Cardiac muscle cell (in vitro differentiated cells and primary cell): ENCODE measurements at regions not wholly inside any gene's neighbourhood (a gene's known extent, or its start where the extent isn't known, plus 50 kb on each side); places are given as distances from the start of the nearest gene placed in this dataset.

Experiments used
- DNase-seq, 2 donors: peaks; one replicate each; pipeline versions ENCODE4 v3.0.0 to v3.0.0-alpha.2; 2010 to 2017; ENCODE audit warnings: low read depth in 1 of 2, low spot score in 1 of 2
- H3K27ac ChIP-seq: fragments of 200-600 bp; sonication (generic); 2 replicates; pipeline ENCODE4 v1.5.1; 2016
- H3K27me3 ChIP-seq: fragments of 200-600 bp; sonication (generic); 2 replicates; pipeline ENCODE4 v1.6.0; 2016; ENCODE audit warnings: control low read depth
- H3K36me3 ChIP-seq: fragments of 200-600 bp; sonication (generic); 2 replicates; pipeline ENCODE4 v1.5.1; 2016; ENCODE audit warnings: control low read depth
- H3K4me1 ChIP-seq: fragments of 200-600 bp; sonication (generic); 2 replicates; pipeline ENCODE4 v1.8.1; 2017; ENCODE audit warnings: low read depth, mild to moderate bottlenecking, mixed run types
- H3K4me3 ChIP-seq: fragments of 200-600 bp; sonication (generic); 2 replicates; pipeline ENCODE4 v1.5.1; 2016; ENCODE audit warnings: mild to moderate bottlenecking
- H3K9me3 ChIP-seq: fragments of 200-600 bp; sonication (generic); 2 replicates; pipeline ENCODE4 v1.5.1; 2017; ENCODE audit warnings: low read depth, mild to moderate bottlenecking, control low read depth
- TF ChIP-seq, protein P1 (sequence below): IDR thresholded peaks from 2 replicates; pipeline ENCODE4 v1.5.1; 2012; ENCODE audit warnings: low read depth, mild to moderate bottlenecking, low read length

DNA sequence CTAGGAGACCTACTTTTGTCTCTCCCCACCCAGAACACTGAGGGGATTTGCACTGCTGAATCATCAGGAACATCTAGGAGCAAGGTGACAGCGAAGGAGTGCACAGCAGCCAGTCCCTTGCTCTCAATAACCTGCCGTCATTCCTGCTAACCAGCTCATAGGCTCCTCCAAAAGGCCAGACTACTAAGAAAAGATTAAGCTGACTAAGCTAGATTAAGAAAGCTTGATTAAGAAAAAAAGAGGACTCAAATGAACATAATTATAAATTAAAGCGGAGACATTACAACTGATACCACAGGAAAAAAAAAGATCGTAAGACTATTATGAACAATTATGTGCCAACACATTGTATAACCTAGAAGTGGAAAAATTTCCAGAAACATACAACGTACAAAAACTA is 1254.8 kb upstream of the CHAC2 start:
- no peak for DNase-seq
- Histone ChIP-seq H3K4me3 (no peak overlapping the region), H3K9me3 (no peaks in the 10 kb centered on the region), H3K4me1 (no peaks in the 10 kb centered on the region), H3K36me3 (no peaks in the 10 kb centered on the region), H3K27me3 (no peaks in the 10 kb centered on the region), H3K27ac (no peak overlapping the region)
- TF ChIP-seq, protein P1, sequence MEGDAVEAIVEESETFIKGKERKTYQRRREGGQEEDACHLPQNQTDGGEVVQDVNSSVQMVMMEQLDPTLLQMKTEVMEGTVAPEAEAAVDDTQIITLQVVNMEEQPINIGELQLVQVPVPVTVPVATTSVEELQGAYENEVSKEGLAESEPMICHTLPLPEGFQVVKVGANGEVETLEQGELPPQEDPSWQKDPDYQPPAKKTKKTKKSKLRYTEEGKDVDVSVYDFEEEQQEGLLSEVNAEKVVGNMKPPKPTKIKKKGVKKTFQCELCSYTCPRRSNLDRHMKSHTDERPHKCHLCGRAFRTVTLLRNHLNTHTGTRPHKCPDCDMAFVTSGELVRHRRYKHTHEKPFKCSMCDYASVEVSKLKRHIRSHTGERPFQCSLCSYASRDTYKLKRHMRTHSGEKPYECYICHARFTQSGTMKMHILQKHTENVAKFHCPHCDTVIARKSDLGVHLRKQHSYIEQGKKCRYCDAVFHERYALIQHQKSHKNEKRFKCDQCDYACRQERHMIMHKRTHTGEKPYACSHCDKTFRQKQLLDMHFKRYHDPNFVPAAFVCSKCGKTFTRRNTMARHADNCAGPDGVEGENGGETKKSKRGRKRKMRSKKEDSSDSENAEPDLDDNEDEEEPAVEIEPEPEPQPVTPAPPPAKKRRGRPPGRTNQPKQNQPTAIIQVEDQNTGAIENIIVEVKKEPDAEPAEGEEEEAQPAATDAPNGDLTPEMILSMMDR: no peak

DNA sequence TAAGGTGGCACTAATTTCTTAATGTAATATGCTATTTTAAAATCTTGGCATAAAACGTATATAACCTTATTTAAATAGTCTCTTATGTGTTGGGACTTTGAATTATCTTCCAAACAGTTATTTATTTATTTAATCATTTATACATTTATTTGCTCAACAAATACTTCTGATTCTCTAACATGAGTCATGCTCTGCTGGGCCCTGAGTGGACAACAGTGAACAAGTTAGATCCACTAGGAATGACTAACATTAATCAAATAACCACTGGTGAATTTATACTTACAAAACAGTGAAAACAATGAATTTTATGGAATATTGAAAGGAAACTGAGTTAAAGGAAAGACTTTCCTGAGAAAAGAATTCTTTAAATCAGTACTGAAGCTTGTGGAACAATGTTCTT is 1257.2 kb upstream of the CHAC2 start:
- no peaks in the 10 kb centered on the region for H3K36me3 ChIP-seq
- H3K27me3 ChIP-seq: no peaks in the 10 kb centered on the region
- DNase-seq: no peak
- no peak overlapping the region for H3K4me3 ChIP-seq
- no peaks in the 10 kb centered on the region for H3K9me3 ChIP-seq
- no peak overlapping the region for H3K27ac ChIP-seq
- no peaks in the 10 kb centered on the region for H3K4me1 ChIP-seq
- TF ChIP-seq, protein P1: no peak

DNA sequence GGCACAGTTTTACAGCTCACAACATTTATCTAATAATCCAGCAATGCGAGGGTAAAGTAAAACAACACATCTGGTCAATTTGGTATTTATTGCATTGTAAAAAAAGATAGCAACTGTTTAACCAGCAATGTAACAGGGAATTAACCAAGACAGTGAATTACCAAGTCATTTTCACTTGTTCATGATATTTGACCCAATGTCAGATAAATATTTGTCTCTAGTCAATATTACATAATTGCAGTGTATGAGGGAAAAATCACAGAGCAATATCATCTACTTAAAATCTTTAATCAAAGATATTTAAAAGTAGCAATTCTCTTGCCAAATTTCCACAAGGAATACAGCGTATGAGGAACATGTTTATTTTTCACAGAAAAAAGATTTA is 1265.1 kb upstream of the CHAC2 start:
- Histone ChIP-seq H3K4me3 (no peak overlapping the region), H3K9me3 (no peaks in the 10 kb centered on the region), H3K27me3 (no peaks in the 10 kb centered on the region), H3K4me1 (peaks cover 12% of the 10 kb centered on the region), H3K36me3 (no peaks in the 10 kb centered on the region), H3K27ac (no peak overlapping the region)
- no peak for DNase-seq
- TF ChIP-seq, protein P1: no peak

DNA sequence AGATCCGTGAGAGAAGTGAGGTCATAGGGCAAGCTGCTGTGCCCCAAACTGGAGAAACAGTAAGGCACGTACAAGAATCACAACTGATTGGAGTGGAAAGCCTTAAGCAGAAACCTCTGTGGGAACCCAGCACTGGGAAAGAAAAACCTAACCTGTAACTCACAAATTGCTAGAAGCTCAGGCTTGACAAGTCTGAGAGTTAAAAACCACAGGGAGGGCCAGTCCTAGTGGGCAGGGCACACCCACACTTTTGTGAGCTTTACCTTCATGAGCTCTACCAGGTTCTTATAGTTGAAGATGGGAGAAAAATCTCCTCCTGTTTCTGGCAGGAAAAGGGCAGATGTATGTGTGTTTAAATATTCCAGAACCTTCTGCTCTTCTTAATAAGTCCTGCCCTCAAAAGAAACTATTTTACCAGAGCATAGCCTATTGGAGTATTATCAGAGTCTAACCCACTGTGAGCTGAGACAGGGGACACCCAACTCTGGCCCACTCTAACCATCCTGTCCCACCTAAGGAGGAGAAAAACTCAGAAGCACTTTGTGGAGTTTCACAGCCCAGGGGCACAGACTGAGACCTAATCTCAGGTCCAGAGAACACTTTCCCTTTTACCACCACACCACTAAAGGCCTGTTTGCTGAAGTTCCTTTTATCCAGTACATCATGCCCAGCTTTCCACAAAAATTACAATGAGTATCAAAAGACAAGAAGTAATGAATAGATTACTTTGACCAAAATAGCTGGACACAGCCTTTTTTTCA is 1265.7 kb upstream of the CHAC2 start:
- H3K36me3 ChIP-seq: no peaks in the 10 kb centered on the region
- peaks cover 12% of the 10 kb centered on the region for H3K4me1 ChIP-seq
- H3K9me3 ChIP-seq: no peaks in the 10 kb centered on the region
- TF ChIP-seq, protein P1: no peak
- no peaks in the 10 kb centered on the region for H3K27me3 ChIP-seq
- no peak for DNase-seq
- no peak overlapping the region for H3K27ac ChIP-seq
- H3K4me3 ChIP-seq: no peak overlapping the region

DNA sequence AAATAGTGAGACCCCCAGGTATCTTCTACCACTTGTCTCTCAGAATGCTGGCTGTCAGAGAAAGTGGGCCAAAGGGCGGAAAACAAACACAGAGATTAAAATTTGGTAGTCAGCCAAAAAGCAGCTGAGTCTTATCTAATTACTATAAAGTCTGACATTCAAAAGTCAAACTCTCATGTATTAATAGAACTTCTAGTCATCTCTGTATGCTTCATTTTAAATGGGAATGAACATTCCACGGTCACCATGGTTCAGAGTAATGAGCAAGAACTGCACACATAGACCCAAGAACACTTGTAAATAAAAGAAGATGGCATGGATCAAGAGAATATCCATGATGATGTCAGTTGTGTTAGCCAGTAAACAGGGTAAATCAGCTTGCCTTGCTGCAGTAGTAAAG is 1267.0 kb upstream of the CHAC2 start:
- no peak overlapping the region for H3K4me3 ChIP-seq
- TF ChIP-seq, protein P1: no peak
- no peaks in the 10 kb centered on the region for H3K27me3 ChIP-seq
- no peaks in the 10 kb centered on the region for H3K36me3 ChIP-seq
- no peak overlapping the region for H3K27ac ChIP-seq
- H3K9me3 ChIP-seq: no peaks in the 10 kb centered on the region
- DNase-seq: no peak
- peaks cover 12% of the 10 kb centered on the region for H3K4me1 ChIP-seq
